ENCODE measurements at regions not wholly inside any gene's neighbourhood (a gene's known extent, or its start where the extent isn't known, plus 50 kb on each side); places are given as distances from the start of the nearest gene placed in this dataset.

- no peak overlapping the region for H3K27ac Mint-ChIP-seq
- peaks cover 5% of the 10 kb centered on the region for H3K4me1 Mint-ChIP-seq
- Histone ChIP-seq H3K9ac (ENCODE audit: extremely low read depth, low read length, poor library complexity, severe bottlenecking) (no peak overlapping the region), H3K4me1 (ENCODE audit: control insufficient read depth, insufficient read depth, low read length) (no peaks in the 10 kb centered on the region), H3K27ac (ENCODE audit: low read depth, low read length) (no peak overlapping the region), H3K9me3 (ENCODE audit: control insufficient read depth, low read length) (peaks cover 5% of the 10 kb centered on the region), H3K36me3 (ENCODE audit: control insufficient read depth, insufficient read depth, low read length) (no peaks in the 10 kb centered on the region), H3K4me3 (ENCODE audit: low read length) (no peak overlapping the region), H3K27me3 (ENCODE audit: control insufficient read depth, insufficient read depth, low read length, poor library complexity, severe bottlenecking) (no peaks in the 10 kb centered on the region)
- no peak for DNase-seq
- H3K36me3 Mint-ChIP-seq (ENCODE audit: low read depth), result no peaks in the 10 kb centered on the region
- H3K27me3 Mint-ChIP-seq (ENCODE audit: insufficient read depth), result no peaks in the 10 kb centered on the region
- TF ChIP-seq, protein P1, sequence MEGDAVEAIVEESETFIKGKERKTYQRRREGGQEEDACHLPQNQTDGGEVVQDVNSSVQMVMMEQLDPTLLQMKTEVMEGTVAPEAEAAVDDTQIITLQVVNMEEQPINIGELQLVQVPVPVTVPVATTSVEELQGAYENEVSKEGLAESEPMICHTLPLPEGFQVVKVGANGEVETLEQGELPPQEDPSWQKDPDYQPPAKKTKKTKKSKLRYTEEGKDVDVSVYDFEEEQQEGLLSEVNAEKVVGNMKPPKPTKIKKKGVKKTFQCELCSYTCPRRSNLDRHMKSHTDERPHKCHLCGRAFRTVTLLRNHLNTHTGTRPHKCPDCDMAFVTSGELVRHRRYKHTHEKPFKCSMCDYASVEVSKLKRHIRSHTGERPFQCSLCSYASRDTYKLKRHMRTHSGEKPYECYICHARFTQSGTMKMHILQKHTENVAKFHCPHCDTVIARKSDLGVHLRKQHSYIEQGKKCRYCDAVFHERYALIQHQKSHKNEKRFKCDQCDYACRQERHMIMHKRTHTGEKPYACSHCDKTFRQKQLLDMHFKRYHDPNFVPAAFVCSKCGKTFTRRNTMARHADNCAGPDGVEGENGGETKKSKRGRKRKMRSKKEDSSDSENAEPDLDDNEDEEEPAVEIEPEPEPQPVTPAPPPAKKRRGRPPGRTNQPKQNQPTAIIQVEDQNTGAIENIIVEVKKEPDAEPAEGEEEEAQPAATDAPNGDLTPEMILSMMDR (conservative IDR thresholded peaks at IDR 0.05), result peak; percentile 61
- H3K4me3 Mint-ChIP-seq, result no peak overlapping the region
- H3K9me3 Mint-ChIP-seq, result peaks cover 16% of the 10 kb centered on the region
These were observed 78.2 kb upstream of the TRPM1 start for GRCh38 chr15:31179693-31180092.

- H3K9me3 Mint-ChIP-seq, result peaks cover 15% of the 10 kb centered on the region
- H3K4me3 Mint-ChIP-seq, result no peak overlapping the region
- no peak overlapping the region for H3K4me3 ChIP-seq (ENCODE audit: low read length)
- no peak overlapping the region for H3K27ac ChIP-seq (ENCODE audit: low read depth, low read length)
- H3K4me1 ChIP-seq (ENCODE audit: control insufficient read depth, insufficient read depth, low read length), result no peaks in the 10 kb centered on the region
- no peaks in the 10 kb centered on the region for H3K36me3 Mint-ChIP-seq (ENCODE audit: low read depth)
- 92 to 97% methylated on average over 5 to 10 of the region's 10 CpGs for WGBS, 2 experiments (ENCODE audit: insufficient coverage in 1 of 2, insufficient read length in 1 of 2)
- no peak overlapping the region for H3K9ac ChIP-seq (ENCODE audit: extremely low read depth, low read length, poor library complexity, severe bottlenecking)
- no peak overlapping the region for H3K27ac Mint-ChIP-seq
- H3K36me3 ChIP-seq (ENCODE audit: control insufficient read depth, insufficient read depth, low read length), result no peaks in the 10 kb centered on the region
- H3K4me1 Mint-ChIP-seq, result no peaks in the 10 kb centered on the region
- peaks cover 8% of the 10 kb centered on the region for H3K9me3 ChIP-seq (ENCODE audit: control insufficient read depth, low read length)
- H3K27me3 Mint-ChIP-seq (ENCODE audit: insufficient read depth), result no peaks in the 10 kb centered on the region
- no peak for DNase-seq
- TF ChIP-seq, protein P1 (conservative IDR thresholded peaks at IDR 0.05), result no peak
- no peaks in the 10 kb centered on the region for H3K27me3 ChIP-seq (ENCODE audit: control insufficient read depth, insufficient read depth, low read length, poor library complexity, severe bottlenecking)
These were observed 91.8 kb upstream of the TRPM1 start for GRCh38 chr15:31193291-31193690.

- no peaks in the 10 kb centered on the region for H3K4me1 Mint-ChIP-seq
- H3K9me3 ChIP-seq (ENCODE audit: control insufficient read depth, low read length), result no peaks in the 10 kb centered on the region
- WGBS, 2 experiments (ENCODE audit: insufficient coverage in 1 of 2, insufficient read length in 1 of 2), result 88 to 100% methylated on average over 1 of the region's 2 CpGs
- DNase-seq, result no peak
- no peak overlapping the region for H3K4me3 ChIP-seq (ENCODE audit: low read length)
- H3K27ac ChIP-seq (ENCODE audit: low read depth, low read length), result no peak overlapping the region
- TF ChIP-seq, protein P1 (conservative IDR thresholded peaks at IDR 0.05), result no peak
- H3K36me3 ChIP-seq (ENCODE audit: control insufficient read depth, insufficient read depth, low read length), result no peaks in the 10 kb centered on the region
- H3K27ac Mint-ChIP-seq, result no peak overlapping the region
- no peaks in the 10 kb centered on the region for H3K9me3 Mint-ChIP-seq
- no peaks in the 10 kb centered on the region for H3K4me1 ChIP-seq (ENCODE audit: control insufficient read depth, insufficient read depth, low read length)
- H3K27me3 Mint-ChIP-seq (ENCODE audit: insufficient read depth), result peaks cover 2% of the 10 kb centered on the region
- H3K36me3 Mint-ChIP-seq (ENCODE audit: low read depth), result no peaks in the 10 kb centered on the region
- H3K4me3 Mint-ChIP-seq, result no peak overlapping the region
- no peaks in the 10 kb centered on the region for H3K27me3 ChIP-seq (ENCODE audit: control insufficient read depth, insufficient read depth, low read length, poor library complexity, severe bottlenecking)
- H3K9ac ChIP-seq (ENCODE audit: extremely low read depth, low read length, poor library complexity, severe bottlenecking), result no peak overlapping the region
These were observed 94.3 kb upstream of the TRPM1 start for GRCh38 chr15:31195871-31196270.

All from endodermal cell (in vitro differentiated cells).